ENCODE measurements at regions not wholly inside any gene's neighbourhood (a gene's known extent, or its start where the extent isn't known, plus 50 kb on each side); places are given as distances from the start of the nearest gene placed in this dataset.
A peak's percentile ranks its signal among the peaks of the same experiment; 100 is the strongest.
"Not testable (repeated sequence)": the region's sequence is repeated elsewhere in the genome, so short reads cannot be mapped to it uniquely, and the experiment has no call there.

DNA sequence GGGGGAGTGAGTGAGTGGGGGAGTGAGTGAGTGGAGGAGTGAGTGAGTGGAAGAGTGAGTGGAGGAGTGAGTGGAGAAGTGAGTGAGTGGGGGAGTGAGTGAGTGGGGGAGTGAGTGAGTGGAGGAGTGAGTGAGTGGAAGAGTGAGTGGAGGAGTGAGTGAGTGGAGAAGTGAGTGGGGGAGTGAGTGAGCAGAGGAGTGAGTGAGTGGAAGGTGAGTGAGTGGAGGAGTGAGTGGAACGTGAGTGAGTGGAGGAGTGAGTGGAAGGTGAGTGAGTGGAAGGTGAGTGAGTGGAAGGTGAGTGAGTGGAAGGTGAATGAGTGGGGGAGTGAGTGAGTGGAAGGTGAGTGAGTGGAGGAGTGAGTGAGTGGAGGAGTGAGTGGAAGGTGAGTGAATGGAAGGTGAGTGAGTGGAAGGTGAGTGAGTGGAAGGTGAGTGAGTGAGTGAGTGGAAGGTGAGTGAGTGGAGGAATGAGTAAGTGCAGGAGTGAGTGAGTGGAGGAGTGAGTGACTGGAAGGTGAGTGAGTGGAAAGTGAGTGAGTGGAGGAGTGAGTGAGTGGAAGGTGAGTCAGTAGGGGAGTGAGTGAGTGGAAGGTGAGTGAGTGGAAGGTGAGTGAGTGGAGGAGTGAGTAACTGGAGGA, 62.4 kb upstream of the GZMB start:
- not testable (repeated sequence) for H3K4me3 ChIP-seq (ENCODE audit: low read length in 2 of 2); H3K9me3 ChIP-seq (ENCODE audit: control insufficient read depth in 2 of 2, insufficient read depth in 1 of 2, low read length in 1 of 2); H3K27ac ChIP-seq (ENCODE audit: low read depth in 1 of 2, low read length in 1 of 2); H3K27me3 ChIP-seq (ENCODE audit: control insufficient read depth in 2 of 2, insufficient read depth in 1 of 2, low read length in 1 of 2); H3K36me3 ChIP-seq (ENCODE audit: control insufficient read depth in 2 of 2, insufficient read depth in 2 of 2, low read length in 1 of 2); DNase-seq (ENCODE audit: low read depth in 6 of 9, low spot score in 9 of 9)
- WGBS: 100% methylated on average over 1 of the region's 1 CpG
- peaks cover 0 to 37% of the 10 kb centered on the region in 2 donors for H3K4me1 ChIP-seq (ENCODE audit: control insufficient read depth in 2 of 2, insufficient read depth in 2 of 2, low read length in 2 of 2)

GRCh38 chr14:24695265-24696241, 61.6 kb upstream of the GZMB start:
- Histone ChIP-seq H3K36me3 (ENCODE audit: control insufficient read depth in 2 of 2, insufficient read depth in 2 of 2, low read length in 1 of 2) (no peaks in the 10 kb centered on the region), H3K27me3 (ENCODE audit: control insufficient read depth in 2 of 2, insufficient read depth in 1 of 2, low read length in 1 of 2) (no peaks in the 10 kb centered on the region), H3K4me3 (ENCODE audit: low read length in 2 of 2) (no peak overlapping the region), H3K4me1 (ENCODE audit: control insufficient read depth in 2 of 2, insufficient read depth in 2 of 2, low read length in 2 of 2) (peaks cover 0 to 39% of the 10 kb centered on the region in 2 donors), H3K27ac (ENCODE audit: low read depth in 1 of 2, low read length in 1 of 2) (no peak overlapping the region), H3K9me3 (ENCODE audit: control insufficient read depth in 2 of 2, insufficient read depth in 1 of 2, low read length in 1 of 2) (no peaks in the 10 kb centered on the region)
- 55% methylated on average over 8 of the region's 8 CpGs for WGBS
- DNase-seq (ENCODE audit: low read depth in 6 of 9, low spot score in 9 of 9): peak in 1 of 9 donors; percentile 43

- H3K27ac ChIP-seq (ENCODE audit: low read depth in 1 of 2, low read length in 1 of 2): no peak overlapping the region
- H3K27me3 ChIP-seq (ENCODE audit: control insufficient read depth in 2 of 2, insufficient read depth in 1 of 2, low read length in 1 of 2): no peaks in the 10 kb centered on the region
- H3K9me3 ChIP-seq (ENCODE audit: control insufficient read depth in 2 of 2, insufficient read depth in 1 of 2, low read length in 1 of 2): no peaks in the 10 kb centered on the region
- no peaks in the 10 kb centered on the region for H3K36me3 ChIP-seq (ENCODE audit: control insufficient read depth in 2 of 2, insufficient read depth in 2 of 2, low read length in 1 of 2)
- H3K4me3 ChIP-seq (ENCODE audit: low read length in 2 of 2): no peak overlapping the region
- no peak for DNase-seq (ENCODE audit: low read depth in 6 of 9, low spot score in 9 of 9)
- 78% methylated on average over 3 of the region's 3 CpGs for WGBS
- peaks cover 0 to 43% of the 10 kb centered on the region in 2 donors for H3K4me1 ChIP-seq (ENCODE audit: control insufficient read depth in 2 of 2, insufficient read depth in 2 of 2, low read length in 2 of 2)
These were observed 60.7 kb upstream of the GZMB start for GRCh38 chr14:24694680-24695079.

- no peaks in the 10 kb centered on the region for H3K27me3 ChIP-seq (ENCODE audit: control insufficient read depth in 2 of 2, insufficient read depth in 1 of 2, low read length in 1 of 2)
- H3K27ac ChIP-seq (ENCODE audit: low read depth in 1 of 2, low read length in 1 of 2): no peak overlapping the region
- no peaks in the 10 kb centered on the region for H3K9me3 ChIP-seq (ENCODE audit: control insufficient read depth in 2 of 2, insufficient read depth in 1 of 2, low read length in 1 of 2)
- no peaks in the 10 kb centered on the region for H3K36me3 ChIP-seq (ENCODE audit: control insufficient read depth in 2 of 2, insufficient read depth in 2 of 2, low read length in 1 of 2)
- DNase-seq (ENCODE audit: low read depth in 6 of 9, low spot score in 9 of 9): no peak
- WGBS: 92% methylated on average over 2 of the region's 2 CpGs
- no peak overlapping the region for H3K4me3 ChIP-seq (ENCODE audit: low read length in 2 of 2)
- peaks cover 0 to 43% of the 10 kb centered on the region in 2 donors for H3K4me1 ChIP-seq (ENCODE audit: control insufficient read depth in 2 of 2, insufficient read depth in 2 of 2, low read length in 2 of 2)
These were observed 60.0 kb upstream of the GZMB start for GRCh38 chr14:24693983-24694382.

- Histone ChIP-seq H3K9me3 (ENCODE audit: control insufficient read depth in 2 of 2, insufficient read depth in 1 of 2, low read length in 1 of 2) (no peaks in the 10 kb centered on the region), H3K4me3 (ENCODE audit: low read length in 2 of 2) (no peak overlapping the region), H3K27me3 (ENCODE audit: control insufficient read depth in 2 of 2, insufficient read depth in 1 of 2, low read length in 1 of 2) (no peaks in the 10 kb centered on the region), H3K4me1 (ENCODE audit: control insufficient read depth in 2 of 2, insufficient read depth in 2 of 2, low read length in 2 of 2) (peaks cover 0 to 43% of the 10 kb centered on the region in 2 donors), H3K27ac (ENCODE audit: low read depth in 1 of 2, low read length in 1 of 2) (peak overlapping the region in 1 of 2 donors; percentile 60), H3K36me3 (ENCODE audit: control insufficient read depth in 2 of 2, insufficient read depth in 2 of 2, low read length in 1 of 2) (no peaks in the 10 kb centered on the region)
- 69% methylated on average over 3 of the region's 3 CpGs for WGBS
- no peak for DNase-seq (ENCODE audit: low read depth in 6 of 9, low spot score in 9 of 9)
These were observed 59.4 kb upstream of the GZMB start for GRCh38 chr14:24693353-24693737.

- H3K9me3 ChIP-seq (ENCODE audit: control insufficient read depth in 2 of 2, insufficient read depth in 1 of 2, low read length in 1 of 2): no peaks in the 10 kb centered on the region
- no peak overlapping the region for H3K4me3 ChIP-seq (ENCODE audit: low read length in 2 of 2)
- peaks cover 0 to 43% of the 10 kb centered on the region in 2 donors for H3K4me1 ChIP-seq (ENCODE audit: control insufficient read depth in 2 of 2, insufficient read depth in 2 of 2, low read length in 2 of 2)
- peak overlapping the region in 1 of 2 donors; percentile 60 for H3K27ac ChIP-seq (ENCODE audit: low read depth in 1 of 2, low read length in 1 of 2)
- H3K27me3 ChIP-seq (ENCODE audit: control insufficient read depth in 2 of 2, insufficient read depth in 1 of 2, low read length in 1 of 2): no peaks in the 10 kb centered on the region
- peak in 2 of 9 donors; percentile 41 to 75 for DNase-seq (ENCODE audit: low read depth in 6 of 9, low spot score in 9 of 9)
- 66% methylated on average over 11 of the region's 11 CpGs for WGBS
- no peaks in the 10 kb centered on the region for H3K36me3 ChIP-seq (ENCODE audit: control insufficient read depth in 2 of 2, insufficient read depth in 2 of 2, low read length in 1 of 2)
These were observed 58.7 kb upstream of the GZMB start for GRCh38 chr14:24692382-24693352.

GRCh38 chr14:24690492-24690891, 56.5 kb upstream of the GZMB start:
- WGBS: 64% methylated on average over 4 of the region's 4 CpGs
- Histone ChIP-seq H3K27ac (ENCODE audit: low read depth in 1 of 2, low read length in 1 of 2) (peak overlapping the region in 1 of 2 donors; percentile 58), H3K27me3 (ENCODE audit: control insufficient read depth in 2 of 2, insufficient read depth in 1 of 2, low read length in 1 of 2) (no peaks in the 10 kb centered on the region), H3K4me3 (ENCODE audit: low read length in 2 of 2) (no peak overlapping the region), H3K36me3 (ENCODE audit: control insufficient read depth in 2 of 2, insufficient read depth in 2 of 2, low read length in 1 of 2) (no peaks in the 10 kb centered on the region), H3K4me1 (ENCODE audit: control insufficient read depth in 2 of 2, insufficient read depth in 2 of 2, low read length in 2 of 2) (peaks cover 0 to 40% of the 10 kb centered on the region in 2 donors), H3K9me3 (ENCODE audit: control insufficient read depth in 2 of 2, insufficient read depth in 1 of 2, low read length in 1 of 2) (no peaks in the 10 kb centered on the region)
- peak in 2 of 9 donors; percentile 25 to 66 for DNase-seq (ENCODE audit: low read depth in 6 of 9, low spot score in 9 of 9)

DNA sequence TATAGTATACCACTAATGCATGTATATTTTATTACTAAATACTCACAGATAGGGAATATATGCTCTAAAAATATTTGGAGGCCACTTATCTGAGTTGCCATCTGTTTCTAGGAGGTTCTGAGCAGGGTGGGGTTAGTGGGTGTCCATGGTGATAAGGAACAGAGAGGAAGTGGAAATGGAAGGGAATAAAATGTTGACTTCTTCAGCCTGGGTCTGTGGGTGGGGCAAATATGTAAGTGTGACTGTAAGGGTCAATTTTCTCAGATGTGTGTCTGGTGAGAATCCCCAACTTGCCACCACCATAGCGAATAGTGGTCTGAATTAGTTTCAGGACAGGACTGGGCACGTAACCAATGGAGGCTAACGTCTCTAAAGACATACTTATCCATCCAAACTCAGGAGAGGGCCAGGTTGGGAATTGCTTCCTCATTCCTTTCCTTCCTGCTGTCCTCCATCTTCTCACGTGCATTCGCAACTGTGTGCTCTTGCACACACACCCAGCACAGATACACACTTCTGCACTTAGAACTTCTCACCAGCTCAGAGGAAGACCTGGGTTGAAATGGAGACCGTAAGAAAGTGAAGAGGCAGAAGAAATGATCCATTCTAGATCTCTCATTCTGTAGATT, 54.2 kb upstream of the GZMB start:
- Histone ChIP-seq H3K4me3 (ENCODE audit: low read length in 2 of 2) (no peak overlapping the region), H3K27me3 (ENCODE audit: control insufficient read depth in 2 of 2, insufficient read depth in 1 of 2, low read length in 1 of 2) (no peaks in the 10 kb centered on the region), H3K36me3 (ENCODE audit: control insufficient read depth in 2 of 2, insufficient read depth in 2 of 2, low read length in 1 of 2) (no peaks in the 10 kb centered on the region), H3K9me3 (ENCODE audit: control insufficient read depth in 2 of 2, insufficient read depth in 1 of 2, low read length in 1 of 2) (no peaks in the 10 kb centered on the region), H3K4me1 (ENCODE audit: control insufficient read depth in 2 of 2, insufficient read depth in 2 of 2, low read length in 2 of 2) (peaks cover 0 to 20% of the 10 kb centered on the region in 2 donors), H3K27ac (ENCODE audit: low read depth in 1 of 2, low read length in 1 of 2) (no peak overlapping the region)
- 82% methylated on average over 6 of the region's 6 CpGs for WGBS
- no peak for DNase-seq (ENCODE audit: low read depth in 6 of 9, low spot score in 9 of 9)

All from thymus (tissue), 11 donors.